ELR (cell line): ENCODE measurements at regions not wholly inside any gene's neighbourhood (a gene's known extent, or its start where the extent isn't known, plus 50 kb on each side); places are given as distances from the start of the nearest gene placed in this dataset.
"Not testable (repeated sequence)": the region's sequence is repeated elsewhere in the genome, so short reads cannot be mapped to it uniquely, and the experiment has no call there.

Experiments used
- DNase-seq: peaks from one replicate; pipeline ENCODE4 v3.0.0-alpha.2; 2015; ENCODE audit warnings: low read depth

DNA sequence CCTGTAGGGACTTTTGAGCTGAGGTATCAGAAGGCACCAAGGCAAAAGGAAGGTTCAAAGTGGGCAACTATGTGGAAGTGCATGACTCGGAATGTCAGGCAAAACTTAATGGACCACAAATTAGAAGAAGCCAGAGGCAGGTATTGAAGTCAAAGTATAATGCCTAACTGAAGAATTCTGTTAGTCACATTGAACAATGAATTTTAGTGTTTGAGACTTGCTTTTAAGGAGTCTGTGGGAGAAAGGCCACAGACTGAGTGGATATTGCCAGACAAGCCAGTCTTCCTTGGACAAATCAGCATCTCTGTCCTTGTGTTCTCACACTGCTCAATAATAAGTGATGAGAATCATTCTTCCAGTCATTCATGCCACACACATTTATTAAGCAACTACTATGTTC is 498.9 kb downstream of the STK39 start:
- no peak for DNase-seq

DNA sequence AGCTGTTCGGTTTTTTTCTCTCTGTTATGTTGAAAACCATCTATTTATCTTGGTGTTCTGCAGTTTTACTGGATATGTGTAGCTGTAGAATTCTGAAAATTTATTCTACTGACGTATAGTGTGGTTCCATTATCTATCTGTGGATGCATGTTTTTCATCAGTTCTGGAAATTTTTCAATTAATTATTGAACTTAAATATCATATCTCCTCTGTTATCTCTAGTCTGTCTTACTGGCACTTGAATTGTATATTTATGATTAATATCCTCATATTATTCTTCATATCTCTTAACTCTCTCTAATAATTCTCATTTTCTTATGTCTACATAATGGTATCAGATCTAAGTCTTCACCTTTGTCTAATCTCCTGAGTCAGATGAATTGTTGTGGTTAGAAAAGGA is 501.7 kb downstream of the STK39 start:
- no peak for DNase-seq

DNA sequence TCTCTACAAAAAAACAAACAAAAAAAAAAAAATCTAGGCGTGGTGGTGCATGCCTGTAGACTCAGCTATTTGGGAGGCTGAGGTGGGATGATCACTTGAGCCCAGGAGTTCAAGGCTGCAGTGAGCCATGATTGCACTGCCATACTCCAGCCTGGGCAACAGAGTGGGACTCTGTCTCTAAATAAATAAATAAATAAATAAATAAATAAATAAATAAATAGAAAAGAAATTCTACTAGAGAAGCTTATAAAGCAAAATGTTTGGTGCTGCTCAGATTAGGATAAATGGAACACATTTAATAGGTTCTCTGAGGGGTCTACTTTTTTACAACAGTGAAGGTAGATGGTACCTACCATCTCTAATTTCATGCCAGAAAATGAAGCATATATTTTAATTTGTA is 507.5 kb downstream of the STK39 start:
- DNase-seq = not testable (repeated sequence)

DNA sequence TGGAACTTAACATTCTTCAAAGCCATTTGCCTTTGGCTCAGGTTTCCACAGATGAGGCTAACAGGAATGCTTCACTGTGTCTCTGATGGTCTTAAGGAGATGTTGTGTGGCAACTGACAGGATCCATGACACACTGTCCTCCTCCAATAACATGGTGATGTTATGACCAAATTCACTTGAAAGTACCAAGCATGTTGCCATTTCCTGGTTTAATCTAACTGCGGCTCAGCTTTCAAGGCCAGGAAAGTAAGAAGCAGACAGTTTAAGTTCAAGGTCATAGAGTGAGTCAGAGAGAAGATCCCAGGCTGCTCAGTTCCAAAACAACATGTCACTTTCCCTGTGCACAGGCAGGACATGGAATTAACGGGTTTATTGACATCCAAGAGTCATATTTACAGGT is 513.6 kb downstream of the STK39 start:
- peak; percentile 7 for DNase-seq

DNA sequence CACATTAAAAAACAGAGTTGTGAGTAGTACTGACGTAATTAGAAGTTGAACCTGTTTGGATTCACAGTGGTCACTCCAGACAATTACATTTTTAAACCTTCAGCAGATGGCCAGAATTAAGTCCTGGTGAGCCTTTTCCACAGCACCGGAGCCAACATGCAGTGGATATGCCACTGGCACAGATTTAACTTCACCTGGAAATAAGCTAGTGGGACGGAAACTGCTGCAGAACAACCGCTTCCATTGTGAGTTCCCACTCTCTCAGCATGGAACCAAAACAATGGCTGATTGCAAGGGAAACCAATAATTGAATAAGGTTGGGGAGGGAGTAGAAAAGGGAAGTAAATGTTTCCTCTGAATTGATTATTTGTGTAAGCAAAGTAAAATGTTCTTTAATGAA is 515.1 kb downstream of the STK39 start:
- no peak for DNase-seq

DNA sequence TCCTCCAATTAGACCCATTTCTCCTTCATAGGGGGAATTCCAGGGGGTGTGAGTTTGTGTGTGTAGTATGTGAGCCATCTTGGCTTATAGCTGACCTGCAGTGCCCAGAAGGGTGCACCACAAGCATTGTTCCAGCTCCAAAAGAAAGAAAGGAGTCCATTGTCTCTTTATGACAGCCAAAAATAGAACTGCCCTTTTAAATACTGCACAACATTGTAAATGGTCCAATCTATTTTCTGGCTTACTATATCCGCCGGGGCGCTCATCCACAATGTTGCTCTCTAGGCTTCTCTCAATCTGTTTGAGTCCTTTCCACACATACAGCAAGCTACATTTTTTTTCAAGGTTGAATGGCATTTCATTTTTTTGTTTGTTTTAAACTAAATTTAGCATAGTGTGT is 517.5 kb downstream of the STK39 start:
- DNase-seq = no peak

DNA sequence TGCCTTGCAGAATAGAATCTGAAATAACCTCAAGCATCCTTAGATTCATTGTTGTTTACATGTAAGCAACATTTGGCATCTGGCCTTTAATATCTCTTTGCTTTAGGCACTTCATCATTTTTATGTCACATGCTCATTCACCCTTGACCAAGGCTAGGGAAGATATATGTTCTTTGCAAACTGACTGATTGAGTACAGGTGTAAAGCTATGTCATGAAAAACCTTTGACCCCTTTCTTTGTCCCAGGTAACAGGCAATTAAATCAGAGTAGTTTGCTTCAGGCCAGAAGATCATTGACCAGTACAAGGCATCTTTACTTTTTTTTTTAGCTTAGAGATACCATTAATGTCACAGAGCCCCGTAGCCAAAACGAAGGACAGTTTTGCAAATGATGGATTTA is 520.6 kb downstream of the STK39 start:
- no peak for DNase-seq

DNA sequence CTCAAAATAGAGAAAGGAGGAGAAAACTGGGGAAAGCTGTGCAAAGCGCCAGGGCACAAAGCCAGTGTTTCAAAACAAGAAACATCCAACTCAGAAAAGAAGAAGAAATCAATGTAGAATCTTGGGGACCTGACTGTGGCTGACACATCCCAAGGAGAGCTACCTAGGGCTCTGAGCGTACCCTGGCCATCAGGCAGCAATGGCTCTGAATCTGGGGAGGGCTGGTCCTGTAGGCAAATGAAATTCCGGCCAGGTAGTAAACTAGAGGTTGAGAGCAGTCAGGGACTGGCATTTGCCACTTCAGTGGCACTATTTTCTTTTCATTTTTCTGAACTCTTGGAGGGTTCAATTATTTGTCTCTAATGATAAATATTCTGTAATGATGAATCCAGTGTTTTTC is 525.8 kb downstream of the STK39 start:
- DNase-seq = no peak

DNA sequence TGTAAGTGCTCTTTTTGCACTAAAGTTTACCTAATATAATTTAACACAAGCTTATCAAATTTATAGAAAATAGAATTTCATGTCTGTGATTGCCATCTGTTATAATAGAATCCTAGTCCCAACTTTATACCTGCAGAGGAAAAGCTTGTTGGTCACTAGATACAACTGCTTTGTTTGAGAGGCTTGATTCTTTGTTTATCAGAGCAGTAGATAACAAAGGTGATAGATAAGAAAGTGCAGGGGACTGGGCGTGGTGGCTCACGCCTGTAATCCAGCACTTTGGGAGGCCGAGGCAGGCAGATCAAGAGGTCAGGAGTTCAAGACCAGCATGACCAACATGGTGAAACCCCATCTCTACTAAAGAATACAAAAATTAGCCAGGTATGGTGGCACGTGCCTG is 528.0 kb downstream of the STK39 start:
- DNase-seq = no peak

DNA sequence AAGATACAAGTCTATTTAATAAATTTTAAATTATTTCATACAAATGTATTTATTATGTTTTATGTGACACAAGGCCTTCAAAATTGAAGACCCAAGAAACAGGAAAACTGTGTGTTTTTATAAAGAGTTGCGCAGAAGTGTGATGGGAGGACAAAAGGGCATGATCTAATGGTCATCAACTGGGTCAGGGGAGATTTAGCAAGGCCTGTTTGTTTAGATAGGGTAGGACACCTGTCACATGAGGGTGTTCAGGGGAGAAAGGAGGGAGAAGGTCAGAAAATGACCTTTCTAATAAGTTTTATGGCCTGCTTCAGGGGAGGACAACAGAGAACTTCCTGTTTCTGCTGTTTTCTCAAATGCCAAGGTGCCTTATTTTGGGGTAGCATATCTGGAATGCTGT is 528.8 kb downstream of the STK39 start:
- no peak for DNase-seq

DNA sequence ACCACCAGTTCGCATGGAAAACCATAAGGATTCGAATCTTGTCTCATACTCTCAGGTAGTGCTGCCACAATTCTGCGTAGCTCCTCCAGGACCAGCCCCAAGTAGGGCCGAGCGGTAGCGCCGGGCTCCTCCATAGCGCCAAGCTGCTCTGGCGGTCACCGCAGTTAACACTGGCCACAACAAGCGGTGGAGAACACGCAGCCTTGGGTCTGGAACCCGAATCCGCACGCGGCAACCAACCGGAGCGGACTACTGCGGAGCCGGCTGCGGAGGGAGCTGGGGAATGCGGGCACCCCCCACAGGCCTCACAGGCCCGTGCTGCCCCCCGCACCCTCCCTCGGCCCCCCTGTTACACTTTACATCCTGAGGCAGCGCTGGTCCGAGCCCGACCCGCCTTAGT is 531.5 kb downstream of the STK39 start:
- no peak for DNase-seq

DNA sequence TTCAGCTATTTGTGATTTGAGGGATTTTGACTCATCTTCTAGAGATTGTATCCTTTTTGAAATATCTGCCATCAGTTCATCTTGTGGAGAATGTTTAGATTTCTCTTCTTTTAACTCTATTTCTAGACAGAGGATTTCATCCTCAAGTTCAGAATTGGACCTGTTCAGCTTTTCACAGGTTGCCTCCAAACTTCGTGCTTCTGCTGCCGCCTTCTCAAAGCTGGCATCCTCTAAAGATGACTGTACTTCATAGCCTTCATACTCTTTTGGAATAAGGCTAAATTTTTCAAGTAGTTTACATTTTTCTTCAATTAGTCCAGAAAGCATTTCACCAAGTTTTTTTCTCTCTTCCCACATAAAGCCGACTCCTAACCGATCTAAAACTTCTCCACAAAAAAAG is 531.9 kb downstream of the STK39 start:
- not testable (repeated sequence) for DNase-seq

DNA sequence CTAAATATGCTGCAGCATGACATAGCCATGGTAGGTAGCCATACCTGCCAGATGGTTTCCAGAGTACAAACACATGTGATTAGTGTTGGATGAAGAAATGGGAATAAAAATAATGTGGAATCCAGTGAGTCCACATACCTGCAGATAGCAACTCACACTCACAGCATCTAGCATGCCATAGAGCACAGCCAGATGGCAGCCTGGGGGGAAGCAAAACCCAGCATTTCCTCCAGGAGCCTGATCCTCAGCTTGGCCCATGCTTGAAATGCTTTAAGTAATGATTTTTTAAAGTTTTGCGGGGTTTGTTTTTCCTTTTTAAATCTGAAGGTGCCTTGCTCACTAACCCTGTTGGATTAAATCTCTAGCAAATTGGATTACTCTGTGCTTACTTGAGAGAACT is 535.1 kb downstream of the STK39 start:
- DNase-seq = no peak

DNA sequence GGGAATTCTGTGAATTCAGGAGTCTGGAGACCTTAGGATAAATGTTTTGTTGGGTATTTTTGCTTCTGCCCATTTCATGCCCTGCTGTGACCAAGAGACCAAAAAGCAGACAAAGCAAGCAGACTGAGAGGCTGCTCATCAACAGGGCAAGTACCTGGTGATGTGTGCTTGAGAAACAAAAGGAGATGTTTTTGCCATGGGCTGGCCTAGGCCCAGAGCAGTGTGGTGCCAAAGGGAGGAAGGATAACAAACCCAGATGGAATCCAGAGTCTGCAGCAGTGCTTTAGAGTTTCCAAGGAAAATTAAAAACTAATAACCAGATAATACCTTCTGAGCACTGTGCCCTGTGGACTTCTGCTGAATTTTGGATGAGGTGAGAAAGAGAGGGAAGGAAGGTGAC is 538.4 kb downstream of the STK39 start:
- no peak for DNase-seq

DNA sequence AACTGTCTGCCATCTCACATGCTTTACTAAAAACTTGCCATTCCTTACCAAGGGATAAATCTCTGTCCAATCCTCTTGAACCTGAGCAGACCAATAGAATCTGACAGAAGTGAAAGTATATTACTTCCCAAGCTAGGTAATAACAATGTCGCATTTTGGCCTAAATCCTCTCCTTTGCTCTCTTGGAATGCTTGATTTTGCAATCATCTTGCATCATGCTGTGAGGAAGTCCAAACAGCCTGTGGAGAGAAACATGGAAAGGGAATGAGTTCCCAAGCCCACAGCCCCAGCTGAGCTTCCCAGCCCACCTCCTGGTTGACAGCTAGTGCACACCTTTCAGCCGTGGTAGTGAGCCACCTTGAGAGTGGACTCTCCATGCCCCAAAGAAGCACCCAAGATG is 540.6 kb downstream of the STK39 start:
- no peak for DNase-seq

DNA sequence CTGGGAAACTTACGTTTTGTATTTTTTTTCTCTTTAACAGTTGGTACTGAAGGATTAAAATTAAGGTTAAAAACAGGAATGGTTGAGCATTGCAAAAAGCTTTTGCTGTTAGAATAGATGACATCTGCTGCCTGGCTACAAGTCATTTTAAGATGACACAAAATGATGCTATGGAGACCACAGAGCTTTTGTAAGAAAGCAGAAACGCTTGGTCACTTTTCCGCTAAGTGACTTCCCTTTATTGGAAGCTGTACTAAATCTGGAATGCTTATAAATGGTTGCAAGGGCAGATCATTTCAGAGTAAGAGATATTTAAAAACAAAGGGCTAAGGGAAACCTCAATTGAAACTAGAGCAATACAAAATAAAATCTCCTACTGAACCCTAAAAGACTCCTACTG is 544.0 kb downstream of the STK39 start:
- DNase-seq = no peak

DNA sequence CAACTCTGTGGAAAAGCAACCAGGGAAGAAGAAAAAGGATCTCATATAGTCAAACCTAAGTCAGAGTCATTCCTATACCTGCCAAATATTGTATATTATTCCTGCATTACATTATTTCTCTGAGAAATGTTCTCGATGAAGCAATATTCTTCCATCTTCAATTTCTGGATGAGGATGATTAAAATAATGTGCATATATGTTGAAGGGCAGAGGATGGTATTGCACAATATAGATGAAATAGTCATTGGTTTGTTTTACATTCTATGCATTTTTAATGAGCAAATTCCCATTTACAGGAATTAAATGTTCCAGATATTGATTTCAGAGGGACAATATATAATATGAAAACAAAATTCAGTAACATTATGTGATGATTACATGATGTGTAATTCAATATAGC is 545.2 kb downstream of the STK39 start:
- no peak for DNase-seq

DNA sequence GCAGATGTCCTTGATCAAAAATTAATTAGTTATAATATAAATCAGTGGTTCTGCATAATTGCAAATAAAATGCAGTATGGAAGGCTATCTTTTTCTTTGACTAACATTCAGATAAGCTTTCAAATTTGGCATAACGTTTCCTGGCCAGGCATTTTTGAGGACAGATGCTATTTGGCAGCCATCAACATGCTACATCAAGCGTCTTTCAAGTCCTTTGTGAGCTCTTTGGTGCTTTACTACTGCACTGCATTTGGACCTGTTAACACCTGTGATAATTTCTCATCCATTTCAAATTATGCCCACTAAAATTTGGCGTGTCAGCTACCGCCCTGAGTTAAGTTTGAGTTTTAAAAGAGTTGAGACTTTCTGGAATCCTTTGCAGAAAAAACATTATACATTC is 545.7 kb downstream of the STK39 start:
- DNase-seq = no peak

DNA sequence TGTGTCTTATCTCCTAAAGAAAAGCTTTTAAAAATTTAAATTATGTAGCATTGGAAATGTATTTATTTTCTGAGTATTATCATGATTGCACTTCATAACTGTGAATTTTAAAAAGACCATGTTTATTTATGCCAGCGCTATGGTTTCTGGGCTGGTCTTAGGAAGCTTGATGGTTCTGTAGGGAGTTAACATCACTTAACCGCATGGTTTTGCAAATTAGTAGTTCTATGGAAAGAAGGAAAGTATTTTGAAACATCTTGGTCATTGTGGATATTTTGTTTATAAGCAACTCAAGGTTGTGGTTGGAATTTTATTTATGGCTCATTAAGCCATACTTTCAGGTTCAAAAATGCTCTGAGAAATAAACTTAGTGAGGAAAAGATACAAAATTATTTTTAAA is 549.4 kb downstream of the STK39 start:
- no peak for DNase-seq

DNA sequence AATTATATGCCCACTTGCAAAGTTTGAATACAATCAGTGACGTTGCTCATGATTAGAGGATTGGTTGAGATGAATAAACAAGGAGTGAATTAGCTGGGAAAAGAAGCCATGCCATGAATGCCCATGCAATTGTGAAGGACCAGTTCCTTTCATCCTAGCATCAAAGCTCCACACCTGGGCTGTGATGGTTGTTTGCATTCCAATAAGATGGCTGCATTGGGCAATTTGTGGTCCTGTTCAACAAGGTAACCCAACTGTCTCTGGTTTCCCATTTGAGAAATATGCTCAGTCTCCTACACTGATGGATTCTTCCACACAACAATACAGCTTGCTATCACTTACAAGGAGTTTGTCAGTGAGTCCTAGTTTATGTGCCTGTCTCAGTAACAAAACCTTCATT is 550.2 kb downstream of the STK39 start:
- no peak for DNase-seq

DNA sequence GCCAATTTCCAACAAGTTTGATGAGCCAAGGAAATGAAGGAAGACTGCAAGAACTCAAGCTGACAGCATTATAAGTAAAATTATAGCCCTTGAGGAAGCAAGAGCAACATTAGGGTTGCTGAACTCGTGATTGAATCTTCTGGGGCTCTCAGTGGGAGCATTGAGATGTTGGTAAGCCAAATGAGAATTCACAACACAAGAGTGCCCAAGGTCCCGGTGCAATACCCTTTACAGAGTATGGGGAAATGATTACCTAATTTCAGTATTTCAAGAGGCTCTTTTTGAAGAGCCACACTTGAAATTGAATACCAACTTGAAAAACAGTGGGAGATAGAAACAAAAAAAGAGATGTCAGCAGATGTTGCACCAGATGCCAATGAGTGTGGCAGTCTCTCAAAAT is 554.5 kb downstream of the STK39 start:
- DNase-seq = no peak

DNA sequence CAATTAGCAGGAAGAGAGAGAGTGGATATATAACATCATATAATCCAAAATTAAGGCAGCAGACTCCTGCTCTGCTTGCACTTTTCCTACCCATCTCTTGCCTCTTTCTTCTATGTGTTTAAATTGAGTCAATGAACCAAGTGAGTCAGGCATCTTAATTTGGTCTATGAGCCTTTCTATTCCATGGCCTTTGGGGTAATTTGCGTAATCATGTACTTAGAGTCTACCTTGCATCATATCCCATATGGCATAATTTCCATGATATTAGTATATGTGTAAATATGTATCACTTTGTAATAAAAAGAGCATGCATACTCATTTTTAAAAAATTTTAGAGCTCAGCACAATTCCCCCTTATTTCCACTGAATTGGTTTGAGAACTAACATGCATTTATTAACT is 555.2 kb downstream of the STK39 start:
- DNase-seq = no peak

DNA sequence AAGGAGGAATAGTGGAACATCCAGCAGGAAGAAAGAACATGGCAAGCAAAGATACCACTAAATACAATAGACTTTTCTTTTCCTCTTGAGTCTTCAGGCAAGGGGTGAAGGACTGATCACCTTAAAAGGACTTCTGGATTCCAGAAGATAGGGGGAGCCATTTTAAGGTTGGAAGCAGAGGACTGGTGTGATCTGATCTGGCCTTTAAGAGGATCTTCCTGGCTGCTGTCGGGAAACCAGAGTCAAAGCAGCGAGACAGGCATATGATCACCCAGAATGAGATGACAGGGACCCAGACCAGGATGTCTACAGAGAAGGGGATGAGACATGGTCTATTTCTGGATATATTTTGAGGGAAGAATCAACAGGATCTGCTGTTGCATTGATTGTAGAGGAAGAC is 558.0 kb downstream of the STK39 start:
- no peak for DNase-seq

DNA sequence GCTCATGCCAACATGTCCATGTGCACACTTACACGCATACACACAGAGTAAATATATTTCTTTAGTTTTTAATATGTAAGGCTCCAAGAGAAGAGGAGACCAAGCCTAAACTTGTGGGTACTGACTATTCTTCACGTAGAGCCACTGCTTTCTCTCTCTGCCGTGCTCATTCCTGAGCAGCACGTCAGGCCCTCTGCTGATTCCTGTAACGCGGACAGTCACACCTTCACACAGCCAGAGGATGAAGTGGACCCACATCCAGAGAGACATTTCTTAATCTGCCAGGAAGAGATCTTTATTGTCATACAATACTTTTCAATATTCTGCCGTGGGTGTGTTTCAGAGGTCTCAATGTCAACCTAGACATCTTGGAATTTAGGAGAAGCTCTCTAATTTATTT is 560.7 kb downstream of the STK39 start:
- DNase-seq = no peak

DNA sequence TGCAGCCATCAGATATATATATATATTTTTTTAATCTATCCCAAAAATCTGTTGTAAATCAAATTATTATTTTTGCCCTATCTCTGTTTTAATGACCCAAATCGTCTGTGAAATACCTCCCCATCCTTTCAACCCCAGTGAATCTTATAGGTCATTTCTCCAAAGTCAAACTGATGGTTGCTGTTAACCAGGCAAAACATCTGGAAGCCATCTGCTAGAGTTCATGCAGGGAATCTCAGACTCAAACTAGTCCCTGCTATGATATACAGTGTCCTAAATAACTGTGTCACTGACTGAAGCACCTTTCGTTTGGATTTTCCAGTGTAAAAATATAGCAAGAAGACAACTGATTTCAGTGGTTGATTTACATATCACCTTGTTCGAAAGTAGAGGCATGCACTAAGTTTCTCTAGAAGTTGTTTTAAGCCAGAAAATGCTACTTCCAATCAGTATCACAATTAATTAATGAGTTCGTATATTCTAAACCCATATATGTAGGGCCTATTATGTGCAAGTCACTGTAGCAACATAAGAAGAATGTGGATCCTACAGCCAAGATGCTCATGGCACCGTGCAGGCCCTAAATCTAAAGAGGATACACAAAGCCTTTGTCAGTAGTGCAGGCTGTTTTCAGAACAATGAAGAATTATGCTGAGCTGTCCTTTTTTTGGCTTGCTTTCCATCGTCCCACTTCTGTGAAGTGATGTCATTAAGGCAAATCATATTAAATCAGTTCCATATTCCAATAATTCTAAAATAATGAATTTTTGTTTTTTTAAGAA is 566.0 kb downstream of the STK39 start:
- DNase-seq = no peak
